ENCODE measurements at regions not wholly inside any gene's neighbourhood (a gene's known extent, or its start where the extent isn't known, plus 50 kb on each side); places are given as distances from the start of the nearest gene placed in this dataset.
A peak's percentile ranks its signal among the peaks of the same experiment; 100 is the strongest.

DNA sequence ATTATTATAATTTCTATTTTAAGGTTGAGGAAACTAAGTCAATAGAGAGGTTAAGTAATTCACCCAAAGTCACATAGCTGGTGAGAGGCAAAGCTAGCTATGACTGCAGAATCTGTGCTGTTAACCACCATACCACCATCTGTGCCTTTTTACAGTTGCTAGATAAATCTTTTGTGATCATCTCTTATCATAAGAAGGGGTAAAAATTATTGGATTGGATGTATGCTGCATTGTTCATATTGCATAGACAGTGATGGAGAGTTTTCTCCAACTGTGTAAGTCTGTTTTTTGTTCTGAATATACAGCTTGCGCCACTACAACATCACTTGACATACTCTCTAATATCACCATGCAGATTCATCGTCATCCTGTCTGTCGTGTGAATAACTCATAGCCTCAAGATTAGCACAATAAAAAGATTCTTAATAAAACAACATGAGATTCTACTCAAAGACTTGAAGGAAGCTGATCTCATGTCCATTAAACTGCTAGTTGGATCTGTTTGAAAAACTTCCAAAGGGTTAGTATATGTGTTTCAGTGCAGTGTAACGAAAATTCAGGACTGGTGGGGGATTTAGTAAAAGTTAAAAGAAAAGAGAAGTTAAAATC lies 495.9 kb downstream of the SPRY1 start:
- DNase-seq = peak; percentile 9

DNA sequence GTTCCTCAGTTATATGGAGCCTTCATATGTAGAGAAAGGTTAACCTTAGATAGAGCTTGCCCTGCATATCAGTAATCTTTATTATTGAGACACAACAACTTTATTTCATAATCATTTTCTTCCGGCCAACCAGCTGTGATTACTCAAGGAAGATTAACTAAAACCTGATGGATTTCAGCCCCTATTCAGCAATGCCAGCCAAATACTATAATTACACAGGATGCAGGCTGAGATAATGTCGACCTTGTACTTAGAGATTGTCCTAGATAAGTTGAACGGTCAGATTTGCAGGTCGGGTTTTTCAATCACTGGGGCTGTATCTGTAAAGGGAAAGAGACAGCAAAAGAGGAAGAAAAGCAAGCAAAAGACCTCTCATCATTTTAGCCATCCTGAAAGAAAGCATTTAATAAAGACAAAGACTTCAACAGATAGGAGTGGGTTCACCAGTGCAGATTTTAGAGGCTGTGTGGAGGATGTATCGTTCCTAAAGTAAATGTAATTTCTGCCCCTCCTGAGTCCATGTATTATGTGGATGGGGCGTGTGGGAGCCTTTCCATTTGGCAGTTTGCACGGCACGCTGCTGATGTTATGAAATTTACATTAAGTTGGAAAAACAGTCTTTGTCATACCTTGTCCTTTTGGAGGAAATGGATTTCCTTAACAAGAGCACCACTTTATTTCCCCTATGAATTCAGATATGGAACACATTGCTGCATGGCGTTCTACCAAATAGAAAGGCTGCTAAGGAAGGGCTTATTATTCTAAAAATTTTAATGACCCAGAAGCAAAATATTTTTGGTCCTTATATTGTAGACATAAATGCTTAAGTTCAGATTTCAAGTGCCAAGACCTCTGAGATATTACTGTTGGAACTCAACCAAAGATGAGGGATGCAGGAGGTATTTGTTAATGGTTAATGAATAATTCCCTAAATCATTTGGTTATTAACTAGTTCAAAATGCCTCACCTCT lies 496.7 kb downstream of the SPRY1 start:
- DNase-seq = peak; percentile 41

DNA sequence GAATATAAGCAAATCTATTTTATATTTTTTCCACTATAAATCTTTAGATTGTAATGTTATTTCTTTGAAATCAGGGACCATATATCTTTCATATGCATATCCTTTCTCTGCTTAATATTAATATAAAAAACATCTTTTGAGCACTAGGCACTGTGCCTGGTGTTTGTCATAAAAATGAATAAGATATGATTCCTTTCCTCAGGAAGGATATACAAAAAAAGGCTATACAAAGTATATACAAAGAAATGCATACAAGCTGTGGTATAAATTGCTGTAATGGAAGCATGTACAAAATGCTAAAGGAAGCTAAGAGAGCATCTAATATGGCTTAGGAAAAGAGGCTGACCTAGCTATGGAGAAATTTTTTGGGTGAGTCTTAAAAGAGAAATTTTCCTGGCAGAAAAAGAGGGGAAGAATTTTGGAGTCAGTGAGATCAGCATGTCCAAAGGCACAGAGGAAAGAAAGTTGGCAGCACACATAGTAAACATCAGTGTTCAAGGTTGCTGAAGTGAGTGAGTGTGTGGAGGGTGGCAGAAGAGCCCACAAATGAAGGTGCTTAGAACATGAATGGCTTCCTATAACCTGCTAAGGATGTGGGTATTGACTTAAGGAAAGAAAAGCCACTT lies 500.0 kb downstream of the SPRY1 start:
- DNase-seq = no peak

DNA sequence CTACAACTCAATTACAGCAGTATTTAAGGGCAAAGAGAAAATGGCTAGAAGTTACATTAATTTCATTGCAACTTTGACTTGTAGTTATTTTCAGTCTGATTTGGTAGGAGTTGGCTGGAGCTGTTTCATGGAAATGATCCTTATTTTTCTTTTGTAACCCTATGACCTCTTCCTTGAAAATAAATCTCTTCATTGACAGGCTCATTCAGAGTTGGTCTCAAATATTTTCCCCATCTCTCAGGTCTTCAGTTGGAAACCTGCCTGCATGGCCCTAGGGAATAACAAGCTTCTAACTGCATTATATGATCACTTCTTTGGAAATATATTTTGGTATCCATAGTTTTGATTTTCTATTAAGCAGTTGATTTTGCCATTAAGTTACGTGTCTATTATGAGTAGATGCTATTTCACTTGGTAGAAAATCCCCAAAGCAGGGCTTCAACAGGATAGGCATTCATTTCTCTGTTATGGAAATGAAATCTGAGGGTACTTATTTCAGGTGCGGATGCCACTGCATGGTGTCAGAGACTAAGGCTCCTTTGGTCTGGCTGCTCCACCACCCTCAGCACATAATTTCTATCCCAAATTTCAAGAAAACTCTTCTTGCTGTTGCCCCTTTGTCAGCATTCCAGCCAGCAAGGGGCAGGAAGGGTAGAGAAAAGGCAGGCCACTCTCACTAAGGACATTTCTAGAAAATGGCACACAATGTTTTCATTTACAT lies 502.5 kb downstream of the SPRY1 start:
- no peak for DNase-seq

DNA sequence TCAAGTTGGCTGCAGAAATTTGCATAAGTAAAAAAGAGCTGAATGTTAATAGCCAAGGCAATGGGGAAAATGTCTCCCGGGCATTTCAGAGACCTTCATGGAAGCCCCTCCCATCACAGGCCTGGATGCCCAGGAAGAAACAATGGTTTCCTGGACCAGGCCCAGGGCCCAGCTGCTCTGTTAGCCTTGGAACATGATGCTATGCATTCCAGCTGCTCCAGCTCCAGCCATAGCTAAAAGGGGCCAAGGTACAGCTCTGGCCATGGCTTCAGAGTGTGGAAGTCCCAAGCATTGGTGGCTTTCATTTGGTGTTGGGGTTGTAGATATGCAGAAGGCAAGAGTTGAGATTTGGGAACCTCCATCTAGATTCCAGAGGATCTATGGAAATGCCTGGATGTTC lies 508.3 kb downstream of the SPRY1 start:
- no peak for DNase-seq

DNA sequence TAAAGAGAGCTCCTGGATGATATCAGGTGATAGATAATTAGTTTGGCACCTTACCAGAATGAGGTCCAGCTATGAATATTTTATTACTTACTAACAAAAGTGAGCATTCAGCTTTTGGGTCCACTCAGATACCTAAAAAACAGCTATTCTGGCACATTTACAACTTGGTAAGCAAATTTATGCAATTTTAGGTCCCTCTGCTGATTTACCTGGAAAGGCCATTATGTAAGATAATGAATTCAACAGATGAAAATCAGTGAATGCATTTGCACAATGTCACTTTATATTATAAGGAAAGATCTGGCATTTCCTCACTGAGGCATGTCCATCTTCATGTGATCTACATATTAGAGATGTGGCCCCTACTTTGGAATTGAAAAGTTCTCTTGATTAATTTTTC lies 517.0 kb downstream of the SPRY1 start:
- no peak for DNase-seq

DNA sequence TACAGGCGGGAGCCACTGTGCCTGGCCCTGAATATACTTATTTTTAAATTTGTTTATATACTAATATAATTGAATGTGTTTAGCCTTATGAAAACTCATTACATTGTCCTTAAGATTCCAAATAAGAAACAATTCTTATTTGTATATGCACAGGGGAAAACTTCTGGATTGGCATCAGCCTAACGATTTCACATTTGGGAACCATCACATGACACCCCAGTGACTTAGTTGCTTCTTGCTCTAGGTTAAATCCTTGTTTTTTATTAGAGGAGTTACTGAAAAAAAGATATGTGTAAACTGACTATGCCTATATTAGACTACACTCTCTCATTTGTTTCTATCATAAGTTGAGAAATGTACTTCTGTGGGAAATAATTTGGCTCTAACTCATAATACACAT lies 520.2 kb downstream of the SPRY1 start:
- DNase-seq = no peak

DNA sequence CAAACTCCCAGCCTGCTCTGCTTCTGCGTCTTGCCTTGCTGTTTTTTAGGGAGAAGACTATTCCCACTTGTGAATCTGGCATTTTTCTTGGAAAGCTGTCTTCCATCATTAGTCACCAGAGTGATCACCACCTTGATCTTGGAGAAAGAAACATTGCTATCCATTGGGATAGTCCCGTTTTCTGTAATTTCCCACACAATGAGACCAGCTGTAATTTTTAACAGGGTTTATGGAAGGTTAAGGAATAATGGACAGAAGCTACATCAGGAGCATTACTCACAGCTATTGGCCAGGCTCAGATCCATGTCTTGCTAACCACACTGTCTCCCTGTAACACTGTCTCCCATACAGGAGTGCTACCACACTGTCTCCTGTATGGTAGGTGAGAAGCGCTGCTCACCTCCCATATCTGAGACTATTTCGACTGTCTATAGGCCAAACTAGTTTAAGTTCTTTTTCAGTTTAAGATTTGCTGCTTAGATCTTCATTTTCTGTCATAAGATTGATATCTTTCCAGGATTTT lies 523.0 kb downstream of the SPRY1 start:
- no peak for DNase-seq

DNA sequence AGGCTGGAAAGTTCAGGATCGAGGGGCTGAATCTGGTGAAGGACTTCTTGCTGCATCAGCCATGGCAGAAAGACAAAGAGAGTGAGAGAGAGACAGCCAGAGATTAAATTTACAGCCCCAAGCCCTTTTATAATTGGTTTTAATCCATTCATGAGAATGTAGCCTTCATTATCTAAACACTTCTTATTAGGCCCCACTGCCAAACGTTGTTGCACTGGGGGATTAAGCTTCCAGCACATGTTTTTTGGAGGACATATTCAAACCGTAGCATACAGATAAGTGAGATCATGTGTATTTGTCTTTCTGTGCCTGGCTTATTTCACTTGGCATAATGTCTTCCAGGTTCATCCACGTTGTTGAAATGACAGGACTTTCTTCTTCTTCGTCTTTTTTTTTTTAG lies 524.7 kb downstream of the SPRY1 start:
- DNase-seq = no peak

DNA sequence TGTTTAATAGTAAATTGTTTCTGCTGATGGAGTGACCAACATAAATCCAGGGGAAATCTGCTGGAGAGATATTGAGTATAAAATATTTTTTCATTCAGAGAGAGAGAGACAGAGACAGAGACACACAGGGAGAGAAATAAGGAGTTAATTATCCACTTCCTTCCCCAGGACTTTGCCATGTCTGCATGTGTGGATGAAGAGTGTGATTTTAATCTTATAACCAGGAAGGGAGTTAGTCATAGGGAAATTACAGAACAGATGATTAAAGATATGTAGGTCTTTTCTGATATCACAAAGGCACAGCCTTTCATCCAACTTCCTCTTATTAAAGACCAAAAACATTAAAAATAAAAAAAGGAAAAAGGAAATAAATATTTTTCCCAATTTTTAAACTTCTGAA lies 526.3 kb downstream of the SPRY1 start:
- DNase-seq = no peak

DNA sequence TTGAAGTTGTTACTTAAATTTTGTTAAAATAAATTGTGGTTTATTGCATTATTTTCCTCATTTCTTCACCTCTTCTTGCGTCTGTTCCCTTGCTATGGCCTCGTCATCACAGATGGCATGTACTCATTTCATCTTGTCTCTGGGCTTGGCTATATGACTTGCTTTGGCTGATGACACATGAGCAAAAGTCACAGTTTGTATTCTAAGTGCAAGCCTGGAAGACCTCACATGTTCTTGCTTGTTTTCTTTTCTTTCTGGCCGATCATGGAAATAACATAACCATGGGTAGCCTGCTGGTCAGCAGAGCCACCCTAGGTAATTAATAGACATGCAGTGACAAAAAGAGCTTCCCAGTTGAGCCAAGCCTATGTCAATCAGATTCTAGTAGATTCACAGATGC lies 527.9 kb downstream of the SPRY1 start:
- DNase-seq = no peak

DNA sequence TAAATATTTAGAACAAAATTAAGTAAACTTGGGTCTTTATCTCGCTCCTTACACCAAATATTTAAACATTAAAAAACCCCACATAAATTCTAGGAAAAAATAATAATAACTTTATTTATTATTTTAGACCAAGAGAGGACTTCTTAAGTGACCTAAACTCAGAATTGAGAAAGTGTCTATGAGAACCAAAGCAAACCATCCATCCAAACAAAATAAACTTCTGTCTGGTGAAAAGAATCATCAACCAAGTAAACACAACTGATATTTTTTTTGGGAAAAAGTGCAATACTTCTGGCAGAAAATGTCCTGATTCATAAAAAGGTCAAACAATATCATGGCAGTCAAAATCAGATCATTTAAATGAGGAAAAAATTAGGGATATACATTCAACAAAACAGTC lies 533.0 kb downstream of the SPRY1 start:
- DNase-seq = no peak

DNA sequence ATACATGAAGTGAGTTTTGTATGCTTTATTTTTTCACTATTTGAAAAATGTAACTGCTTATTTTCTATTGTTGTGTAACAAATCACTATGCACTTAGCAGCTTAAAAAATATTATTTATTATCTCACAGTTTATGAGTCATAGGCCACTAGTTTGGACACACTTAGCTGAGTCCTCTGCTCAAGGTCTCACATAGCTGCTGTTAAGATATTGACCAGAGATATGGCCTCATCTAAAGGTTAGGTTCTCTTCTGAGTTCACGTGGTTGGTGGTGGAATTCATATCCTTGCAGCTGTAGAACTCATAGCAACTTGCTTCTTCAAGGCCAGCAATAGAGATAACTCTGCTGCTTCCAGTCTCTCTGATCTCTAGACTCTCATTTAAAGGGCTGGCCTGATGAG lies 534.4 kb downstream of the SPRY1 start:
- DNase-seq = no peak

DNA sequence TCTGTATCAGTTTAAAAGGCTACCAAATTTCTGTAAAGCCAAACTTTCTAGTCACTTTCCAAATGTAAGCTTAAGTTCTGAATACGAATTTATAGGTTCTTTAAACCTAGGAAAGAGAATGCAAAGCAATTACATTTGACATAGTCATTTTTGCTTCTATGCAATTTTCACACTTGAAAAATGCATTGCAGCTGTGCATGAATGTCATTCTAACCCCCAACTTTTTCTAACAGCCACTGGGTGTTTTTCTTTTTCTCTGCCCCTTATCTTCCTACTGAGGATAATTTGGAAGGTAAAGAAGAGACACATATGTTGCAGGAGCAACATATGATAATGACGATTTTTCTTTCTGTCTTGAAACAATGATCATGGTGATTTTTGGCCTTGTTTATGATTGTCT lies 537.5 kb downstream of the SPRY1 start:
- no peak for DNase-seq

DNA sequence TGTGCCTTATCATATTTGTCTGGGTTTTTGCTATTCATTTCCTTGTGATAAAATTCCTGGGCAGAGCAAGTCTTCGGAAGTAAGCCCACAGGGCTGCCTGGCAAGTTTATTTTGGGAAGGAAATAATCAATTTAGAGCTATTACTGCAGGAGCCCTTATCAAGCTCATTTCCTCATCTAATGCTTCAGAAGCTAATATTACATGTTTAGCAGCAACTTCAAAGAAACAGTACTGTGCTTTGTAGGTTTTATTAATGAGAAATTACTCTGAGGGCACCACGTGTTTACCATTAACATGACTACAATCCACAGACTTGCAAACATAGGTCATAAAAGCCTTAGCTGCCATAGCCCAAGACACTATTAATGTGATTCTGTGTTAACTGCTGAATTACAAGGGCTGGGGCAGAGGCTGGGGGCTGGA lies 540.0 kb downstream of the SPRY1 start:
- DNase-seq = no peak

DNA sequence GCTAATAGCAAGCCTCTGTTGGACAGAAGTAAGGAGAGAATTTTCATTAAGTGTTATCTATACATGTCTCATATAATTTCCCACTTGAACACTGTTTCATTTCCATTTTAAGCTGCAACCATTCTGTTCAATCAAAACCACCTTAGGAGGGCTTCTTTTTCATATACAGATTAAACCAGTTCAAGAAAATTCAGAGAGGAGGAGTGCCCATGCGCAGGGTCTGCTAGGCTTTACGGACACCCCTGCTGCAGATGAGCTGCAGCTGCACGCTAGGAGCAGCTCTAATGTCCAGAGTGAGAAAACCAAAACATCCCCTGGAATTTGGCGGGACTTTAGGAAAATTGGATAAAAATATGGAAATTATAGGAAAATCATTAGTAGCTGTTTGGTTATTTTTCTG lies 541.0 kb downstream of the SPRY1 start:
- DNase-seq = no peak

DNA sequence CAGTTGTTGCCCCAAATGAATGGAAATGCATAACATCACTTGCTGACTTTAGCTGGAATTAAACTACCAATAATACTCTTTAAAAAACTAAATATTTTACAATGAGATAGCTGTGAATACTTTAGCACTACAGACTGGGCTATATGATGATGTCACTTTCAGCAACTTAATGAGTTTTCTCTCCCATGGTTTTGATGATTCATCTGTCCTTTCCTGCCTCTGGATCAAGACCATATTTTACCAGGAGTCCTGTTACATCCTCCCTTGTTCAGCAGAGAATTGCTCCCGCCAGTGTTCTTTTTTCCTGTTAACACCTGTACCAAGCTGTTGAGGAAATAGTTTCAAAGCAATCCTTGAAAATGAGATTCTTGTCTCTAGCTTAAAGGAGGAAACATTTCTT lies 543.0 kb downstream of the SPRY1 start:
- no peak for DNase-seq

DNA sequence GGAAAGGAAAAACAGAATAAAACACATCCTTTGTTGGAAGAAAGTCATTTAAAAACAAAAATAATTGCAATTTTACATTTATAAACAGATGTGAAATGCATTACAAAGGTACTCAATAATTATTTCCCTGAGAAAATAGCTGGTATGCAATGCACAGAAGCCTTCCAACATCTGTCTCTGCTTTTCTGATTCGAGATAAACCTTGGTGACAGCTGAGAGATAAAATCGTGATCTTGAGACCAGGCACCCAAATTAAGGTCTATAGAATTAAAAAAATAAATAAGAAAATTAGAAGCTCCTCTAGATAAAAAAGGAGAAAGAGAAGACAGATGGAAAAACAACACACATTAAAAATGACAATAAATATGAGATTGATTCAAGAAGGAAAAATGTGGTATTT lies 544.0 kb downstream of the SPRY1 start:
- no peak for DNase-seq

DNA sequence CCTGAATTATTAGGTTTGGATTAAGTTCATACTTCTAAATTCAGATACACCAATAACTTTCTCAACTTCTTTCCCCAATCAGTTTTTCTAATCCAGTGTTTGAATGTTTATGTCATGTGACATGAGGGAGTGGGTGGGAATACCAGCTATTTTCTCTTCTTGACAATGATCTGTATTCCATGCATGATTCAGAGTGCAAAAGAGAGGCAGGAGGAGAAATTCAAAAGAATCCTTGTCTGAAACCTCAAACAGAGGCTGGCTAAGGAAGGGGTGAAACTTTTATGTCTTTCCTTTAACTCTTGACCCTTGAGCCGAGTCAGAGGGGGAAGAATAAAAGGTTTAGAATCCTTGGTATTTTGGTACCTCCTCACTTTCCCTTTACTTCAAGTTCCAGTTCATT lies 544.7 kb downstream of the SPRY1 start:
- no peak for DNase-seq

DNA sequence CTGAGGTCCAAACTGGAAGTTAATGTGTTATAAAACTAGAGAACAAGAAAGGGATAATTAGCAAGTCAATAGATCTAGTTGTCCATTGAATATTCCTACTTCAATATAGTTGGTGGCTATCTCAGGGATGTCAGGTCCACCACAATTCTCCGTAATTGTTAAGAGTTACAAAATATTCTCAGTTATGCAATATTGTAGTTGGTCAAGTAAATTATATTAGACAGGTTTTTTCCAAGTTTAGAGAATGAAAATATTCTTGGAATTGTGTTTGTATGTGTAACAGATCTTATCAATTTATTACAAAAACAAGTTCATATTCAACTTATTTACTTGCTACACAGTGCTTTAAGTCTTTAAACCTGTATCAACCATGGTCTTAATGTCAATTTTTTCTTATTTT lies 547.4 kb downstream of the SPRY1 start:
- no peak for DNase-seq

DNA sequence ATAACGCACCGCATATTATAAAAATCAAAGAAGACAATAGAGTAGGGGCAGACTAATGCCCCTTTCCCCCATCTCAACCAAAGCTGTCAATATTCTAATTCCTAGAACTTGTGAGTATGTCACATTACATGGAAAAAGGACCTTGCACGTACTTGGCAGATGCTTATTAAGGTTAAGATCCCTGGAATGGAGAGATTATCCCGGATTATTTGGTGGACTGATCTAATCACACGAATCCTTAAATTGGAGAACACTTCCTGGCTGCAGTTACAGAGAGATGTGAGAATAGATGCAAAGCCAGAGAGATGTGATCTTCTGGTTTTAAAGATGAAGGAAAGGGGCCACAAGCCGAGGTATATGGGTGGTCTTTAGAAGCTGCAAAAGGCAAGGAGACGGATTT lies 548.7 kb downstream of the SPRY1 start:
- DNase-seq = no peak

DNA sequence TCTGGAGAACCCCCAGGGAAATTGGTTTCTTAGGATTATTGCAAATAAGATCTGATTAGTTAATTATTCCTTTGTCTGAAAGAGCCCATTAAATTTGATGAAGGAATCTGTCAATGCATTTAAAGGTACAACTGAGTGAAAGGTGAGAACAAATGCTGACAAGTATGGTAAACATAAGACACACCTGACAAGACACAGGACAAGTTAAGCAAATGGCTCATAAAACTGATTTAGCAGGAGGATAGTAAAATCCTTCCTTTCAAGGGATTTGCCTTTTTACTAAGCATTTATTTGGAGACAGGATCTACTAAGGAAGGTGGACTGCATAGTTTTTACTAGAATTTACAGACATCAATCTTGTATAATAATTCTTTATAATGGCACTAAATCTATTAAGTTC lies 553.9 kb downstream of the SPRY1 start:
- no peak for DNase-seq
